Panc1 (cell line): ENCODE measurements at regions not wholly inside any gene's neighbourhood (a gene's known extent, or its start where the extent isn't known, plus 50 kb on each side); places are given as distances from the start of the nearest gene placed in this dataset.

Source experiments
- POLR2AphosphoS5 ChIP-seq: IDR thresholded peaks from 2 replicates; pipeline ENCODE4 v1.6.1; 2012; ENCODE audit warnings: mild to moderate bottlenecking, low read depth, low read length, moderate library complexity
- SIN3A ChIP-seq: IDR thresholded peaks from 2 replicates; pipeline ENCODE4 v1.6.1; 2012; ENCODE audit warnings: low read depth, mild to moderate bottlenecking, low read length, moderate library complexity, borderline replicate concordance; ENCODE audit not compliant: insufficient read depth
- TF ChIP-seq, protein P1 (sequence below): fragments of 450-650 bp; IDR thresholded peaks from 2 replicates; pipeline ENCODE4 v1.5.1; 2017; ENCODE audit warnings: mild to moderate bottlenecking
- TF ChIP-seq, protein P2 (sequence below), 2 experiments: IDR thresholded peaks; 2 replicates each; pipeline ENCODE4 v1.6.1; 2011 to 2012; ENCODE audit warnings: low read depth in 2 of 2, control low read depth in 1 of 2, low read length in 1 of 2, mild to moderate bottlenecking in 1 of 2, moderate library complexity in 1 of 2; ENCODE audit not compliant: insufficient read depth in 1 of 2

DNA sequence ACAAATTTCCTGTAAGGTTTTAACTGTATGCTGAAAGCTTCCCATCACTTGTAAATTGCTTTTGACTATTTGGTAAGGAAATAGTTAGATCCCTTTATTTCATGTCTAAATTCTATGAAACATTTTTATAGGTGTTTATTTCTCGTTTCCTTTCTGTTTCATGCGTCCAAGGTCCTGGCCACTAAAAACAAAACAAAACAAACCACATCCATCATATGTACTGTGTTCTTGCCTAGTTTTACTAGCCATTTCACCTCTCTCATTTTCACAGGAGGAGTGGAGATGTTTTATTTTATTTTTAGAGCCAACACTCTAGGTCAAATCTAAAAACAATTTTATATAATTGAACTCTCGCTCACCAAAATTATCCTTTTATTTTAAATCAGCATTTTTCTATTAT lies 375.2 kb upstream of the CTSO start:
- TF ChIP-seq POLR2AphosphoS5, result no peak
- TF ChIP-seq SIN3A, result no peak
- TF ChIP-seq, protein P1, sequence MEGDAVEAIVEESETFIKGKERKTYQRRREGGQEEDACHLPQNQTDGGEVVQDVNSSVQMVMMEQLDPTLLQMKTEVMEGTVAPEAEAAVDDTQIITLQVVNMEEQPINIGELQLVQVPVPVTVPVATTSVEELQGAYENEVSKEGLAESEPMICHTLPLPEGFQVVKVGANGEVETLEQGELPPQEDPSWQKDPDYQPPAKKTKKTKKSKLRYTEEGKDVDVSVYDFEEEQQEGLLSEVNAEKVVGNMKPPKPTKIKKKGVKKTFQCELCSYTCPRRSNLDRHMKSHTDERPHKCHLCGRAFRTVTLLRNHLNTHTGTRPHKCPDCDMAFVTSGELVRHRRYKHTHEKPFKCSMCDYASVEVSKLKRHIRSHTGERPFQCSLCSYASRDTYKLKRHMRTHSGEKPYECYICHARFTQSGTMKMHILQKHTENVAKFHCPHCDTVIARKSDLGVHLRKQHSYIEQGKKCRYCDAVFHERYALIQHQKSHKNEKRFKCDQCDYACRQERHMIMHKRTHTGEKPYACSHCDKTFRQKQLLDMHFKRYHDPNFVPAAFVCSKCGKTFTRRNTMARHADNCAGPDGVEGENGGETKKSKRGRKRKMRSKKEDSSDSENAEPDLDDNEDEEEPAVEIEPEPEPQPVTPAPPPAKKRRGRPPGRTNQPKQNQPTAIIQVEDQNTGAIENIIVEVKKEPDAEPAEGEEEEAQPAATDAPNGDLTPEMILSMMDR, result no peak
- TF ChIP-seq, protein P2, sequence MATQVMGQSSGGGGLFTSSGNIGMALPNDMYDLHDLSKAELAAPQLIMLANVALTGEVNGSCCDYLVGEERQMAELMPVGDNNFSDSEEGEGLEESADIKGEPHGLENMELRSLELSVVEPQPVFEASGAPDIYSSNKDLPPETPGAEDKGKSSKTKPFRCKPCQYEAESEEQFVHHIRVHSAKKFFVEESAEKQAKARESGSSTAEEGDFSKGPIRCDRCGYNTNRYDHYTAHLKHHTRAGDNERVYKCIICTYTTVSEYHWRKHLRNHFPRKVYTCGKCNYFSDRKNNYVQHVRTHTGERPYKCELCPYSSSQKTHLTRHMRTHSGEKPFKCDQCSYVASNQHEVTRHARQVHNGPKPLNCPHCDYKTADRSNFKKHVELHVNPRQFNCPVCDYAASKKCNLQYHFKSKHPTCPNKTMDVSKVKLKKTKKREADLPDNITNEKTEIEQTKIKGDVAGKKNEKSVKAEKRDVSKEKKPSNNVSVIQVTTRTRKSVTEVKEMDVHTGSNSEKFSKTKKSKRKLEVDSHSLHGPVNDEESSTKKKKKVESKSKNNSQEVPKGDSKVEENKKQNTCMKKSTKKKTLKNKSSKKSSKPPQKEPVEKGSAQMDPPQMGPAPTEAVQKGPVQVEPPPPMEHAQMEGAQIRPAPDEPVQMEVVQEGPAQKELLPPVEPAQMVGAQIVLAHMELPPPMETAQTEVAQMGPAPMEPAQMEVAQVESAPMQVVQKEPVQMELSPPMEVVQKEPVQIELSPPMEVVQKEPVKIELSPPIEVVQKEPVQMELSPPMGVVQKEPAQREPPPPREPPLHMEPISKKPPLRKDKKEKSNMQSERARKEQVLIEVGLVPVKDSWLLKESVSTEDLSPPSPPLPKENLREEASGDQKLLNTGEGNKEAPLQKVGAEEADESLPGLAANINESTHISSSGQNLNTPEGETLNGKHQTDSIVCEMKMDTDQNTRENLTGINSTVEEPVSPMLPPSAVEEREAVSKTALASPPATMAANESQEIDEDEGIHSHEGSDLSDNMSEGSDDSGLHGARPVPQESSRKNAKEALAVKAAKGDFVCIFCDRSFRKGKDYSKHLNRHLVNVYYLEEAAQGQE (IDR thresholded peaks at IDR 0.05; ENCODE audit: insufficient read depth in 1 of 2, low read depth in 2 of 2, low read length in 1 of 2), result no peak
